HEK293 (cell line): ENCODE measurements at regions not wholly inside any gene's neighbourhood (a gene's known extent, or its start where the extent isn't known, plus 50 kb on each side); places are given as distances from the start of the nearest gene placed in this dataset.

Source experiments
- GLI2 ChIP-seq: fragments of 450-650 bp; formaldehyde crosslinking; IDR thresholded peaks from 2 replicates; pipeline ENCODE4; 2017; ENCODE audit warnings: missing biosample characterization, missing genetic modification characterization, low read depth, borderline replicate concordance
- KLF16 ChIP-seq: fragments of 450-650 bp; formaldehyde crosslinking; IDR thresholded peaks from 2 replicates; pipeline ENCODE4 v1.5.1; 2017; ENCODE audit warnings: missing biosample characterization, missing genetic modification characterization
- WT1 ChIP-seq: fragments of 450-650 bp; formaldehyde crosslinking; IDR thresholded peaks from 2 replicates; pipeline ENCODE4 v1.5.1; 2016; ENCODE audit warnings: missing biosample characterization, missing genetic modification characterization
- YY1 ChIP-seq: fragments of 450-650 bp; formaldehyde crosslinking; IDR thresholded peaks from 2 replicates; pipeline ENCODE4 v1.5.1; 2018; ENCODE audit warnings: missing biosample characterization, missing genetic modification characterization
- ZBTB17 ChIP-seq: fragments of 450-650 bp; formaldehyde crosslinking; IDR thresholded peaks from 2 replicates; pipeline ENCODE4 v1.5.1; 2016; ENCODE audit warnings: missing biosample characterization, missing genetic modification characterization
- ZNF112 ChIP-seq: fragments of 450-650 bp; formaldehyde crosslinking; IDR thresholded peaks from 2 replicates; pipeline ENCODE4 v1.5.0; 2017; ENCODE audit warnings: missing biosample characterization, missing genetic modification characterization
- ZNF138 ChIP-seq: fragments of 450-650 bp; formaldehyde crosslinking; IDR thresholded peaks from 2 replicates; pipeline ENCODE4 v1.5.1; 2016; ENCODE audit warnings: missing biosample characterization, missing genetic modification characterization, borderline replicate concordance
- ZNF404 ChIP-seq: fragments of 450-650 bp; formaldehyde crosslinking; IDR thresholded peaks from 2 replicates; pipeline ENCODE4 v1.5.1; 2017; ENCODE audit warnings: missing biosample characterization, missing genetic modification characterization
- ZNF529 ChIP-seq: fragments of 450-650 bp; formaldehyde crosslinking; IDR thresholded peaks from 2 replicates; pipeline ENCODE4 v1.5.1; 2017; ENCODE audit warnings: missing genetic modification characterization, missing biosample characterization; ENCODE audit not compliant: insufficient replicate concordance
- ZNF785 ChIP-seq: fragments of 450-650 bp; formaldehyde crosslinking; IDR thresholded peaks from 2 replicates; pipeline ENCODE4 v1.5.1; 2016; ENCODE audit warnings: missing biosample characterization, missing genetic modification characterization
- TF ChIP-seq, protein P1 (sequence below): fragments of 450-650 bp; formaldehyde crosslinking; IDR thresholded peaks from 2 replicates; pipeline ENCODE4 v1.5.1; 2016; ENCODE audit warnings: missing biosample characterization, missing genetic modification characterization
- TF ChIP-seq, protein P2 (sequence below): fragments of 450-650 bp; formaldehyde crosslinking; IDR thresholded peaks from 2 replicates; pipeline ENCODE4 v1.5.1; 2016; ENCODE audit warnings: missing biosample characterization, missing genetic modification characterization
- TF ChIP-seq, protein P3 (sequence below): fragments of 450-650 bp; formaldehyde crosslinking; IDR thresholded peaks from 2 replicates; pipeline ENCODE4 v1.5.1; 2016; ENCODE audit warnings: missing biosample characterization, missing genetic modification characterization
- TF ChIP-seq, protein P4 (sequence below): fragments of 450-650 bp; formaldehyde crosslinking; IDR thresholded peaks from 2 replicates; pipeline ENCODE4 v1.5.1; 2016; ENCODE audit warnings: missing biosample characterization, missing genetic modification characterization

DNA sequence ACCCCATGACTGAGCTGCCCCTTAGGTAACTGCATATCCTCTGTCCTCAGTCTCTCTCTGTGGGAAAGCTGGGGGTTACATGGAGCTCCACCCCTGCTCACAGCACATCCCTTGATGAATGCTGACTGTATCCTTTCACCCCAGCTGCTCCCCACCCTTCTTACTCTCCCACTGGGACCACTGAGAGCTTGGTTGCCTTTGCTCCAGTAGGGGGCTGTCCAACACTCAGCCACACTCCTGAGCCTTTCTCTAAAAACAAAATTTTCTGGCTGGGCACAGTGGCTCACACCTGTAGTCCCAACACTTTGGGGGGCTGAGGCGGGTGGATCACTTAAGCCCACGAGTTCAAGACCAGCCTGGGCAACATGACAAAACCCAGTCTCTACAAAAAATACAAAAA lies 55.4 kb upstream of the EPCAM start:
- TF ChIP-seq, protein P1, sequence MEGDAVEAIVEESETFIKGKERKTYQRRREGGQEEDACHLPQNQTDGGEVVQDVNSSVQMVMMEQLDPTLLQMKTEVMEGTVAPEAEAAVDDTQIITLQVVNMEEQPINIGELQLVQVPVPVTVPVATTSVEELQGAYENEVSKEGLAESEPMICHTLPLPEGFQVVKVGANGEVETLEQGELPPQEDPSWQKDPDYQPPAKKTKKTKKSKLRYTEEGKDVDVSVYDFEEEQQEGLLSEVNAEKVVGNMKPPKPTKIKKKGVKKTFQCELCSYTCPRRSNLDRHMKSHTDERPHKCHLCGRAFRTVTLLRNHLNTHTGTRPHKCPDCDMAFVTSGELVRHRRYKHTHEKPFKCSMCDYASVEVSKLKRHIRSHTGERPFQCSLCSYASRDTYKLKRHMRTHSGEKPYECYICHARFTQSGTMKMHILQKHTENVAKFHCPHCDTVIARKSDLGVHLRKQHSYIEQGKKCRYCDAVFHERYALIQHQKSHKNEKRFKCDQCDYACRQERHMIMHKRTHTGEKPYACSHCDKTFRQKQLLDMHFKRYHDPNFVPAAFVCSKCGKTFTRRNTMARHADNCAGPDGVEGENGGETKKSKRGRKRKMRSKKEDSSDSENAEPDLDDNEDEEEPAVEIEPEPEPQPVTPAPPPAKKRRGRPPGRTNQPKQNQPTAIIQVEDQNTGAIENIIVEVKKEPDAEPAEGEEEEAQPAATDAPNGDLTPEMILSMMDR (tag by site-specific recombination), result no peak
- no peak for TF ChIP-seq ZNF138 (tag by site-specific recombination)
- TF ChIP-seq, protein P2, sequence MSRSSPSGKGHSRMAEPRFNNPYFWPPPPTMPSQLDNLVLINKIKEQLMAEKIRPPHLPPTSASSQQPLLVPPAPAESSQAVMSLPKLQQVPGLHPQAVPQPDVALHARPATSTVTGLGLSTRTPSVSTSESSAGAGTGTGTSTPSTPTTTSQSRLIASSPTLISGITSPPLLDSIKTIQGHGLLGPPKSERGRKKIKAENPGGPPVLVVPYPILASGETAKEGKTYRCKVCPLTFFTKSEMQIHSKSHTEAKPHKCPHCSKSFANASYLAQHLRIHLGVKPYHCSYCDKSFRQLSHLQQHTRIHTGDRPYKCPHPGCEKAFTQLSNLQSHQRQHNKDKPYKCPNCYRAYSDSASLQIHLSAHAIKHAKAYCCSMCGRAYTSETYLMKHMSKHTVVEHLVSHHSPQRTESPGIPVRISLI (tag by site-specific recombination), result no peak
- no peak for TF ChIP-seq ZNF112 (tag by site-specific recombination)
- TF ChIP-seq WT1, result no peak
- no peak for TF ChIP-seq ZNF529
- TF ChIP-seq ZBTB17 (tag by site-specific recombination), result no peak
- no peak for TF ChIP-seq GLI2 (tag by site-specific recombination)
- TF ChIP-seq, protein P3, sequence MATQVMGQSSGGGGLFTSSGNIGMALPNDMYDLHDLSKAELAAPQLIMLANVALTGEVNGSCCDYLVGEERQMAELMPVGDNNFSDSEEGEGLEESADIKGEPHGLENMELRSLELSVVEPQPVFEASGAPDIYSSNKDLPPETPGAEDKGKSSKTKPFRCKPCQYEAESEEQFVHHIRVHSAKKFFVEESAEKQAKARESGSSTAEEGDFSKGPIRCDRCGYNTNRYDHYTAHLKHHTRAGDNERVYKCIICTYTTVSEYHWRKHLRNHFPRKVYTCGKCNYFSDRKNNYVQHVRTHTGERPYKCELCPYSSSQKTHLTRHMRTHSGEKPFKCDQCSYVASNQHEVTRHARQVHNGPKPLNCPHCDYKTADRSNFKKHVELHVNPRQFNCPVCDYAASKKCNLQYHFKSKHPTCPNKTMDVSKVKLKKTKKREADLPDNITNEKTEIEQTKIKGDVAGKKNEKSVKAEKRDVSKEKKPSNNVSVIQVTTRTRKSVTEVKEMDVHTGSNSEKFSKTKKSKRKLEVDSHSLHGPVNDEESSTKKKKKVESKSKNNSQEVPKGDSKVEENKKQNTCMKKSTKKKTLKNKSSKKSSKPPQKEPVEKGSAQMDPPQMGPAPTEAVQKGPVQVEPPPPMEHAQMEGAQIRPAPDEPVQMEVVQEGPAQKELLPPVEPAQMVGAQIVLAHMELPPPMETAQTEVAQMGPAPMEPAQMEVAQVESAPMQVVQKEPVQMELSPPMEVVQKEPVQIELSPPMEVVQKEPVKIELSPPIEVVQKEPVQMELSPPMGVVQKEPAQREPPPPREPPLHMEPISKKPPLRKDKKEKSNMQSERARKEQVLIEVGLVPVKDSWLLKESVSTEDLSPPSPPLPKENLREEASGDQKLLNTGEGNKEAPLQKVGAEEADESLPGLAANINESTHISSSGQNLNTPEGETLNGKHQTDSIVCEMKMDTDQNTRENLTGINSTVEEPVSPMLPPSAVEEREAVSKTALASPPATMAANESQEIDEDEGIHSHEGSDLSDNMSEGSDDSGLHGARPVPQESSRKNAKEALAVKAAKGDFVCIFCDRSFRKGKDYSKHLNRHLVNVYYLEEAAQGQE, result no peak
- TF ChIP-seq YY1 (tag by site-specific recombination), result no peak
- TF ChIP-seq, protein P4, sequence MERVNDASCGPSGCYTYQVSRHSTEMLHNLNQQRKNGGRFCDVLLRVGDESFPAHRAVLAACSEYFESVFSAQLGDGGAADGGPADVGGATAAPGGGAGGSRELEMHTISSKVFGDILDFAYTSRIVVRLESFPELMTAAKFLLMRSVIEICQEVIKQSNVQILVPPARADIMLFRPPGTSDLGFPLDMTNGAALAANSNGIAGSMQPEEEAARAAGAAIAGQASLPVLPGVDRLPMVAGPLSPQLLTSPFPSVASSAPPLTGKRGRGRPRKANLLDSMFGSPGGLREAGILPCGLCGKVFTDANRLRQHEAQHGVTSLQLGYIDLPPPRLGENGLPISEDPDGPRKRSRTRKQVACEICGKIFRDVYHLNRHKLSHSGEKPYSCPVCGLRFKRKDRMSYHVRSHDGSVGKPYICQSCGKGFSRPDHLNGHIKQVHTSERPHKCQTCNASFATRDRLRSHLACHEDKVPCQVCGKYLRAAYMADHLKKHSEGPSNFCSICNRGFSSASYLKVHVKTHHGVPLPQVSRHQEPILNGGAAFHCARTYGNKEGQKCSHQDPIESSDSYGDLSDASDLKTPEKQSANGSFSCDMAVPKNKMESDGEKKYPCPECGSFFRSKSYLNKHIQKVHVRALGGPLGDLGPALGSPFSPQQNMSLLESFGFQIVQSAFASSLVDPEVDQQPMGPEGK, result no peak
- no peak for TF ChIP-seq ZNF785
- no peak for TF ChIP-seq ZNF404 (tag by site-specific recombination)
- no peak for TF ChIP-seq KLF16
